PC-9 (cell line): ENCODE measurements at regions not wholly inside any gene's neighbourhood (a gene's known extent, or its start where the extent isn't known, plus 50 kb on each side); places are given as distances from the start of the nearest gene placed in this dataset.
"Not testable (repeated sequence)": the region's sequence is repeated elsewhere in the genome, so short reads cannot be mapped to it uniquely, and the experiment has no call there.

Experiments used
- BruUV-seq: library from RNA; stranded (reverse); fragments of 400-500 nt; replicated peaks from 2 replicates; lab custom pipeline; 2021; lab: Mats Ljungman, UMichigan
- CTCF ChIA-PET: fragments of 300-600 bp; sonication (Branson Sonifier 250); formaldehyde crosslinking; loops from one replicate; lab custom pipeline; 2022; ENCODE audit warnings: antibody characterized with exemption; lab: Charles Lee
- POLR2A ChIA-PET: fragments of 300-600 bp; sonication (Branson Sonifier 250); formaldehyde crosslinking; loops from one replicate; lab custom pipeline; 2022; ENCODE audit warnings: antibody characterized with exemption; ENCODE audit not compliant: unreplicated experiment; lab: Charles Lee
- DNase-seq, 2 experiments: peaks; one replicate each; pipeline versions ENCODE4 v3.0.0 to v3.0.0-alpha.2; 2015 to 2022; ENCODE audit warnings: mixed read lengths in 1 of 2
- H2AFZ ChIP-seq: fragments of 200-600 bp; sonication (generic); 2 replicates; pipeline ENCODE4 v1.8.1; 2017; ENCODE audit warnings: antibody characterized with exemption
- H3F3A ChIP-seq: fragments of 200-600 bp; sonication (generic); 2 replicates; pipeline ENCODE4 v1.8.1; 2017; ENCODE audit warnings: antibody characterized with exemption, mild to moderate bottlenecking, low read depth; ENCODE audit not compliant: insufficient read depth
- H3K27ac ChIP-seq: fragments of 200-600 bp; sonication (generic); 2 replicates; pipeline ENCODE4 v1.6.1; 2016; ENCODE audit warnings: mixed run types
- H3K27me3 ChIP-seq: fragments of 200-600 bp; sonication (generic); 2 replicates; pipeline ENCODE4 v1.6.1; 2016; ENCODE audit warnings: low read depth, mixed run types; ENCODE audit not compliant: insufficient read depth
- H3K36me3 ChIP-seq: fragments of 200-600 bp; sonication (generic); 2 replicates; pipeline ENCODE4 v1.6.1; 2016; ENCODE audit warnings: low read depth, mixed run types
- H3K4me1 ChIP-seq: fragments of 200-600 bp; sonication (generic); replicated peaks from 2 replicates; pipeline ENCODE4 v1.6.1; 2016; ENCODE audit warnings: mixed run types; ENCODE audit not compliant: insufficient read depth
- H3K4me2 ChIP-seq: fragments of 200-600 bp; sonication (generic); 2 replicates; pipeline ENCODE4 v1.6.1; 2017; ENCODE audit warnings: mixed run types
- H3K4me3 ChIP-seq: fragments of 200-600 bp; sonication (generic); 2 replicates; pipeline ENCODE4 v1.6.1; 2016; ENCODE audit warnings: mixed run types
- H3K79me2 ChIP-seq: fragments of 200-600 bp; sonication (generic); 2 replicates; pipeline ENCODE4 v1.6.1; 2017; ENCODE audit warnings: low read depth, mixed run types
- H3K9me2 ChIP-seq: fragments of 200-600 bp; sonication (generic); 2 replicates; pipeline ENCODE4 v1.8.1; 2017; ENCODE audit warnings: mild to moderate bottlenecking; ENCODE audit not compliant: insufficient read depth
- H3K9me3 ChIP-seq: fragments of 200-600 bp; sonication (generic); 2 replicates; pipeline ENCODE4 v1.8.1; 2016; ENCODE audit warnings: low read depth; ENCODE audit not compliant: insufficient read depth
- H4K20me1 ChIP-seq: fragments of 200-600 bp; sonication (generic); 2 replicates; pipeline ENCODE4 v1.8.1; 2017; ENCODE audit not compliant: insufficient read depth
- EZH2 ChIP-seq: fragments of 200-600 bp; sonication (generic); IDR thresholded peaks from 2 replicates; pipeline ENCODE4 v1.8.0; 2017; ENCODE audit warnings: antibody characterized with exemption, low read depth
- intact Hi-C: fragments of 100-400 bp; cut with micrococcal nuclease; formaldehyde crosslinking; loops from one replicate; pipeline ENCODE4 v1.10.0; 2022; ENCODE audit not compliant: unreplicated experiment
- TF ChIP-seq, protein P1 (sequence below): fragments of 200-600 bp; sonication (generic); conservative IDR thresholded peaks from 2 replicates; pipeline ENCODE4 v1.6.1; 2017; ENCODE audit warnings: mixed run types, antibody characterized with exemption, mild to moderate bottlenecking, moderate library complexity

DNA sequence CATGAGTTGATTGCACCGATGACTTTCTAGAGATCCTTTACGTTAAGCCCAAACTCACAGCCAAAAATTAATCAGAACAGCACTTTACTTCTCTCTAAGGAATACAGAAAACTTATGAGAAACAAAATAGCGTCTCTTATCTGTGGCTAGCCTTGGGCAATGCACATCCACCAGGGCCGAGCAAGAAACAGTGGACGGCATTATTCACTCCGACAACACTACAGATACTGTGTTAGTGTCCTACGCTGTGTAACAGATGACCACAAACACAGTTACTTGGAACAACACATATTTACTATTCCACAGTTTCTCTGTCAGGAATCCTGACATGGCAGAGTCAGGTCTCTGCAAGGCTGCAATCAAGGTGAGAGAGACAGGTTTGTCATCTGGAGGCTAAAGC, 598.3 kb upstream of the ADARB2 start:
- no peaks in the 10 kb centered on the region for H3K4me1 ChIP-seq
- BruUV-seq: no TSS peak
- intact Hi-C loops: no loop called here

DNA sequence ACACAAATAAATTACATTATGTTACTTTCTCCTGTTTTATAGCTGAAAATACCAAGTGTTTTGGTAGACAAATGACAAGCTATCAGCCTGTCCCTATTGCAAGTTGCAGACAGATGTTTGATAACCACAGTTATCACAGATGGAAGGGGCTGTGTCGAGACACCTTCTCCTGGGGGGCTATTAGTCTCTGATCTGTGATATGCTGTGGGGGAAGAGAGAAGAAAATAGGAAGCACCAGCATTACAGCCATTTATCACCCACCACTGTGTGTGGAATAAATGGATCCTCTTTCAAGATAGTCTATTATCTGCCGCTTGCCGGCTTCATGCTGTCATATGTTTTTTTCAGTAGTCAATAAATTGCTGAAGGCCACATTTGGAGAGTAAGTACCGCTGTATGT, 597.2 kb upstream of the ADARB2 start:
- ChIA-PET CTCF (no interaction called here), POLR2A (no interaction called here)
- H3K9me3 ChIP-seq: no peaks in the 10 kb centered on the region
- peaks cover 23% of the 10 kb centered on the region for H3K27me3 ChIP-seq
- TF ChIP-seq, protein P1, sequence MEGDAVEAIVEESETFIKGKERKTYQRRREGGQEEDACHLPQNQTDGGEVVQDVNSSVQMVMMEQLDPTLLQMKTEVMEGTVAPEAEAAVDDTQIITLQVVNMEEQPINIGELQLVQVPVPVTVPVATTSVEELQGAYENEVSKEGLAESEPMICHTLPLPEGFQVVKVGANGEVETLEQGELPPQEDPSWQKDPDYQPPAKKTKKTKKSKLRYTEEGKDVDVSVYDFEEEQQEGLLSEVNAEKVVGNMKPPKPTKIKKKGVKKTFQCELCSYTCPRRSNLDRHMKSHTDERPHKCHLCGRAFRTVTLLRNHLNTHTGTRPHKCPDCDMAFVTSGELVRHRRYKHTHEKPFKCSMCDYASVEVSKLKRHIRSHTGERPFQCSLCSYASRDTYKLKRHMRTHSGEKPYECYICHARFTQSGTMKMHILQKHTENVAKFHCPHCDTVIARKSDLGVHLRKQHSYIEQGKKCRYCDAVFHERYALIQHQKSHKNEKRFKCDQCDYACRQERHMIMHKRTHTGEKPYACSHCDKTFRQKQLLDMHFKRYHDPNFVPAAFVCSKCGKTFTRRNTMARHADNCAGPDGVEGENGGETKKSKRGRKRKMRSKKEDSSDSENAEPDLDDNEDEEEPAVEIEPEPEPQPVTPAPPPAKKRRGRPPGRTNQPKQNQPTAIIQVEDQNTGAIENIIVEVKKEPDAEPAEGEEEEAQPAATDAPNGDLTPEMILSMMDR: no peak
- no peak for TF ChIP-seq EZH2
- H3K36me3 ChIP-seq: no peaks in the 10 kb centered on the region
- H3K9me2 ChIP-seq: no peaks in the 10 kb centered on the region
- no peak overlapping the region for H2AFZ ChIP-seq
- H3K4me3 ChIP-seq: no peak overlapping the region
- intact Hi-C loops: no loop called here
- H4K20me1 ChIP-seq: no peaks in the 10 kb centered on the region
- no peaks in the 10 kb centered on the region for H3K79me2 ChIP-seq
- no peaks in the 10 kb centered on the region for H3K4me1 ChIP-seq
- BruUV-seq: no TSS peak
- H3K27ac ChIP-seq: no peak overlapping the region
- DNase-seq: no peak
- H3K4me2 ChIP-seq: no peak overlapping the region
- H3F3A ChIP-seq: no peaks in the 10 kb centered on the region

More for the DNA sequence above, 598.3 kb upstream of the ADARB2 start:
- Histone ChIP-seq H3K27me3 (peaks cover 15% of the 10 kb centered on the region), H3K79me2 (no peaks in the 10 kb centered on the region), H3K4me3 (no peak overlapping the region), H3K36me3 (no peaks in the 10 kb centered on the region), H3K27ac (no peak overlapping the region), H4K20me1 (no peaks in the 10 kb centered on the region), H3K4me2 (no peak overlapping the region), H3K9me3 (no peaks in the 10 kb centered on the region), H3K9me2 (no peaks in the 10 kb centered on the region), H2AFZ (no peak overlapping the region), H3F3A (no peaks in the 10 kb centered on the region)
- no peak for DNase-seq
- no peak for TF ChIP-seq EZH2
- TF ChIP-seq, protein P1: no peak
- ChIA-PET CTCF (interaction anchor here (0.6 kb wide), 1 partner anchor 1661 kb away, joined by 8 read pairs; no protein-coding TSS in a partner anchor), POLR2A (no interaction called here)

DNA sequence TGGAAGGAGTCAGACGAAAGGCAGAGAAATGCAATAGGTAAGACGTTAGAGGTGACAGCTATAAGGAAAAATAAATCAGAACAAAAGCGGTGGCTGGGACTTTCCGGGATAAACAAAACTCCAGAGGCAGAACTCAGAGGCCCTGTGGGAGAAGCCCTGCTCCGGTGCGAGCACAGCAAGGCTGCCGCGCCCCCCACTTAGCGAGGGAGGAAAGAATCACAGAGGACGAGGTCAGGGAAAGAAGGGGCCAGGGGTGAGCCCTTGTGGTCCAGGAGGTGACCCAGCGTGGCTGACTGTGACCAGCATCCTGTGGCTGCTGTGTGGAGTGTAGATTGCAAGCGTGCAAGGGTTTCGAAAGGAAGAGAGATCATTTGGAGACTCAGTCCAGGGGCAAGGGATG, 591.8 kb upstream of the ADARB2 start:
- H3F3A ChIP-seq: no peaks in the 10 kb centered on the region
- H3K27me3 ChIP-seq: peaks cover 22% of the 10 kb centered on the region; the same call in 1 of the 2 replicates
- no peaks in the 10 kb centered on the region for H4K20me1 ChIP-seq
- H3K9me2 ChIP-seq: no peaks in the 10 kb centered on the region
- H3K36me3 ChIP-seq: no peaks in the 10 kb centered on the region
- TF ChIP-seq EZH2: no peak
- no TSS peak for BruUV-seq
- no peak overlapping the region for H2AFZ ChIP-seq
- H3K4me1 ChIP-seq: no peaks in the 10 kb centered on the region
- no peak overlapping the region for H3K27ac ChIP-seq
- DNase-seq: no peak
- ChIA-PET POLR2A (no interaction called here), CTCF (no interaction called here)
- no peak overlapping the region for H3K4me2 ChIP-seq
- intact Hi-C loops: no loop called here
- H3K9me3 ChIP-seq: no peaks in the 10 kb centered on the region
- no peaks in the 10 kb centered on the region for H3K79me2 ChIP-seq
- H3K4me3 ChIP-seq: no peak overlapping the region

DNA sequence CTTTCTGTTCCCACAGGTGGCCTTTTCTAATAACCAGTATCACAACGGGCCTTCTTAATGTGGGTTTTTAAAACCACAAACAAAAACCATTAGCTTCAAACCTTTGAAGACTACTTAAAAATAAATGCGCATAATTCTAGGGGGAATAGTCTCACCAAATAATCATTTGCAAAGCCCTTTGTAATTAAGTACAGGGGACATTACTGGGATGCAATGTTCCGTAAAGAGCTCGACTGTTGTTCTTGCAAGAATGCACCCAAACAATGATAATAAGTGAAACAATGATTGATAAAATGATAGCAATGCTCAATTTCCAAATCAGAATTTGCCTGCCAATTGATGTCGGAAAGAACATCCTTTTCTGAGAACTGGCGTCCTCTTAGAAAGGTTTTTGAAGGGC, 589.1 kb upstream of the ADARB2 start:
- BruUV-seq: no TSS peak
- Histone ChIP-seq H2AFZ (no peak overlapping the region), H4K20me1 (no peaks in the 10 kb centered on the region), H3K9me2 (no peaks in the 10 kb centered on the region), H3K79me2 (no peaks in the 10 kb centered on the region), H3K27me3 (peaks cover 22% of the 10 kb centered on the region; the same call in 1 of the 2 replicates), H3F3A (no peaks in the 10 kb centered on the region), H3K36me3 (no peaks in the 10 kb centered on the region), H3K9me3 (no peaks in the 10 kb centered on the region), H3K27ac (no peak overlapping the region), H3K4me2 (no peak overlapping the region), H3K4me1 (no peaks in the 10 kb centered on the region), H3K4me3 (no peak overlapping the region)
- intact Hi-C loops: no loop called here
- no peak for DNase-seq
- ChIA-PET CTCF (no interaction called here), POLR2A (no interaction called here)
- TF ChIP-seq, protein P1: no peak
- TF ChIP-seq EZH2: no peak

DNA sequence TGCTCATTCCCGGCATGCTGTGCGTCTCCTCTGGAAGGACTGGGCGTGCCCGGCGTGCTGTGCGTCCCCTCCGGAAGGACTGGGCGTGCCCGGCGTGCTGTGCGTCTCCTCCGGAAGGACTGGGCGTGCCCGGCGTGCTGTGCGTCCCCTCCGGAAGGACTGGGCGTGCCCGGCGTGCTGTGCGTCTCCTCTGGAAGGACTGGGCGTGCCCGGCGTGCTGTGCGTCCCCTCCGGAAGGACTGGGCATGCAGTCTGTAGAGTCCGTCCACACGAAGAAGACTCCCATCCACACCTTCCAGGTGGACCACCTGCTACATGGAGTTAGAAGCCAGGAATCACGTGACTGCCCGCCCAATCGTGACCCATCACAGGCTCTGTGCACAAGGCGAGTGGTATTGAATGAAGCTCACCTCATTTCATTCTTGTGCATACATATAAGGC, 577.7 kb upstream of the ADARB2 start:
- H3K4me2 ChIP-seq, H3K9me2 ChIP-seq, H3K27ac ChIP-seq, CTCF ChIA-PET, H3K9me3 ChIP-seq, H3K79me2 ChIP-seq, H3K36me3 ChIP-seq, H3K4me1 ChIP-seq, H3F3A ChIP-seq, H4K20me1 ChIP-seq, POLR2A ChIA-PET, H3K4me3 ChIP-seq, H2AFZ ChIP-seq, intact Hi-C loops, DNase-seq, BruUV-seq: not testable (repeated sequence)
- H3K27me3 ChIP-seq: peaks cover 11% of the 10 kb centered on the region
